GM18909 (cell line): ENCODE measurements at regions not wholly inside any gene's neighbourhood (a gene's known extent, or its start where the extent isn't known, plus 50 kb on each side); places are given as distances from the start of the nearest gene placed in this dataset.

Experiments used
- ATAC-seq: cut with Tn5 transposase; IDR thresholded peaks from one replicate; pipeline ENCODE4 v1.9.1; 2021; ENCODE audit warnings: mild to moderate bottlenecking; ENCODE audit not compliant: unreplicated experiment, poor library complexity

- ATAC-seq, result no peak
Measured at GRCh38 chr16:9406038-9406712, 314.7 kb downstream of the HAPSTR1 start.

DNA sequence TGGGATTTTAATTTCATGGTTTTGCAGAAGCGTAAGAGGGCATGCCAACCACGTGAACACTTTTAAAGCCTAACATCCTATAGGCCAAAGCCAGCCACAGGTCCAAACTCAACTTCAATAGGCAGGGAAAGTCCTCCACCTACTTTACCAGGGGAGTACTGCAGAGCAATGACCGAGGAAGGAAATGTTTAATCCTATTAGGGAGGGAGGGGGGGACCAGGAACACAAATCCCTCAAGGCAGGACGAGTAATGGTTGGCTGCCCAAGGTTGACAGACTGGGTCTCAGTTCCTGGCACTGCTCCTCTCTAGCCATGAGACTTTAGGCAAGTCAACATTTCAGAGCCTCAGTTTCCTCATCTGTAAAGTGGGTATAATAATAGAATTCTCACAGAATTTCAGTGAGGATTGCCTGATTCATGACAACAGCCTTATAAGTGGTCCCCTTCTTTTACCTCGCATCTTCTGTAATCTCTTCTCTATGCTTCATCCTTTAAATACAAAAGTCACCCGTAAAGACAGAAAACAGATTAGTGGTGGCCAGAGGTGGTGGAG lies 315.8 kb downstream of the HAPSTR1 start:
- ATAC-seq, result no peak

DNA sequence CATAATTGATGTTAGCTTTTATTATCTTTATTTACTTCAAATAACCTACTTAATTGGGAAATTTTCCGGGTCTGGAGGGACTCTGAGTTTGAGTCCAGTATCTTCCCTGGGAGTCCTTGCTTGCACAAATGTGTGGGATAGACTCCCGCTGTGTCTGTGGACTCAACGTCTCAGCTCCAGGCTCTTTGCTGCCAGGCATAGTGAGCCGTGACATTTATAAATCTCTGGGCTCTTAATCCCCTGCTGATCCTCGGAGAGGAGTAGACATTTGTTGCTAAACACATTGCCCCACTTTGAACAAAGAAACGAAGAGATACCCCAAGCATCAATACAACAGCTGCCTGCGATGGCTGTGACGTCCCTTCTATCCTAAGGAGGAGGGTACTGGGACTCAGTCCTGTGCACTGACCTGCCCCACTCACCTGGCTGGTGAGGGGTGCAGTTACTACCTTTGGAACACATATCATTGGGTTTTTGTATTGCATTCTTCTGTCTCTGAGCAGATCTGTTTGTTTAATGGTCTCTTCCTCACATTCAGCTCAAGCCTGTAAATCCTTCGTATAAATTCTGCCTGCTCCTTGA lies 316.9 kb downstream of the HAPSTR1 start:
- ATAC-seq, result no peak

GRCh38 chr16:9409560-9410493 lies 318.4 kb downstream of the HAPSTR1 start:
- ATAC-seq, result no peak

DNA sequence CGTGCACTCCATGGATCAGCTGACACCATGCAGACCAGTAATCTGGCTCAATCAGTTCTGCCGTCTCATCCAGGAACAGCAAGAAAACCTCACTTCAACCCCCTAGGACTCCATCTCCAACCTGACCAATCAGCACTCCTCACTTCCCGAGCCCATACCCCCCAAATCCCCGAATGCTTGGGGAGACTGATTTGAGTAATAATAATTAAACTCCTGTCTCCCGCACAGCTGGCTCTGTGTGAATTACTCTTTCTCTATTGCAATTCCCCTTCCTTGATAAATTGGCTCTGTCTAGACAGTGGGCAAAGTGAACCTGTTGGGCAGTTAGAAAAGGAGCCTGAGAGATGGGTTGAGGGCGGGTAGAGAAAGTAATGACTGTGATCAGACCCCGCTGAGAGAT lies 320.0 kb downstream of the HAPSTR1 start:
- ATAC-seq, result no peak

- ATAC-seq, result no peak
Measured at GRCh38 chr16:9412031-9412914, 320.8 kb downstream of the HAPSTR1 start.

DNA sequence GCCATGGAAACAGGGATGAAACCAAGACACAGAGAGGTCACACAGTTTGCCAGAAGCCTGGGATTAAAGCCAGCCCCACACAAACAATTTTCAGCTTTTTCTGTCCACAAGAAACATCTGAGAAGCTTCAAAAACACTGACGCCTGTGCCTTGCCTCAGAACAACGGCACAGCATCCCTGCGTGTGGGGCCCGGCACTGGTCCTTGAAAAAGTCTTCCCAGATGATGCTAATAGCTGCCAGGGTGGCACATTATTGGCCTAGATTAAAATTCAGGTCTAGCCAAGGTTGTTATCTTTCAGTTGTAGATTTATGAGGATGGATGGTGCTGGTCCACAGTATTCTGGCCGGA lies 321.4 kb downstream of the HAPSTR1 start:
- ATAC-seq, result no peak

DNA sequence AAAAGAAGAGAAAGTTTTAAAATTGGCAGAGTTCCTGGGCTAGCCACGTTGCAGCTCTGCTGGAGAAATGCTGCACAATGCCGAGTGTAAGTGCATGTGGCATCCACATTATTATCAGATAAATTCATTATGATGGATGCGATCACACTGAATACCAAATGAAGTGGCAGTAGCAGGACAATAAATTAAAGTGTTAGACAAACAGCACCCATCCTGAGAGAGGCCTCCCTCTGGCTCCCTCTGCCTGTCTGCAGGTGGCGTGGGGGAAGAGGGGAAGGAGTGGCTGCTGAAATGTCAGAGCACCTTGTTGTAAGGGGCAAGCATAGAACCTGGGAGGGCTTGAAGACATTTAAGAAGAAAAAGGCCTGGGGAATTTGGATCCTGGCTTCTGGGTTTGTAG lies 324.1 kb downstream of the HAPSTR1 start:
- no peak for ATAC-seq

DNA sequence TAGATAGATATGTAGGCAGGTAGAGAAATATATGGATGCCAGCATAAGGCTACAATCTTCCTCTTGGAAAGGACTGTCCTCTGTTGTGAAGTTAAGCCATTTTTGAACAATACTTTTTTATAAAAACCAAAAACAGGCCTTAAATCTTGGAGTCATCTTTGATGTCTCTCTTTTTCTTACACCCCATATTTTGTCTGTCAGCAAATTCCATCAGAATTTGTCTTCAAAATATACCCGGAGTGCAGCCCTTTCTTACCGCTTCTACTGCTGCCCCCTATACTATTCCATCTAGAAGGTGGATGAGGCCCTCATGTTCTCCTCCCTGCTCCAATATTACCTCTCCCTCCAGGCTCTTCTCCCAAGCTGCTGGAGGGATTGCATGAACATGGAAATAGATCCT lies 326.5 kb downstream of the HAPSTR1 start:
- ATAC-seq, result no peak

DNA sequence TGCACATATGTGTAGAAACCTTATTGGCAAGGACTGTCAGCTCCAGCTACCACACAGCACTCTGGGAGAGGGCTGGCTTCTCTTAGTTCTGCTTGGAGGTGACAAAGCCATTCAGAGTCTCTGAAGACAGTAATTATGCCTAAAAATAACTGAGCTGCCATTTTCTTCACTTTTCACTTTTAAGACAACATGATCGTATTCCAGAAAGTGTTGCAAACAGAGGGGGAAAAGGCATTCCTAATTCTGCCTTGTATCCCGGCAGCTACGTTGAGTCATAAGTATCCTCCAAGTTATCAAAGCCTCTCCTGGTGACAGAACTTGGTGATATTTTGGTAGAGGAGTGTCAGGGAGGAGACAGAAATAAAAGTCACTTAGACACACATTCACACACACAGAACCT lies 327.7 kb downstream of the HAPSTR1 start:
- ATAC-seq, result no peak

- no peak for ATAC-seq
Measured at GRCh38 chr16:9422762-9423513, 331.5 kb downstream of the HAPSTR1 start.

- no peak for ATAC-seq
Measured at GRCh38 chr16:9425236-9425635, 333.8 kb downstream of the HAPSTR1 start.

DNA sequence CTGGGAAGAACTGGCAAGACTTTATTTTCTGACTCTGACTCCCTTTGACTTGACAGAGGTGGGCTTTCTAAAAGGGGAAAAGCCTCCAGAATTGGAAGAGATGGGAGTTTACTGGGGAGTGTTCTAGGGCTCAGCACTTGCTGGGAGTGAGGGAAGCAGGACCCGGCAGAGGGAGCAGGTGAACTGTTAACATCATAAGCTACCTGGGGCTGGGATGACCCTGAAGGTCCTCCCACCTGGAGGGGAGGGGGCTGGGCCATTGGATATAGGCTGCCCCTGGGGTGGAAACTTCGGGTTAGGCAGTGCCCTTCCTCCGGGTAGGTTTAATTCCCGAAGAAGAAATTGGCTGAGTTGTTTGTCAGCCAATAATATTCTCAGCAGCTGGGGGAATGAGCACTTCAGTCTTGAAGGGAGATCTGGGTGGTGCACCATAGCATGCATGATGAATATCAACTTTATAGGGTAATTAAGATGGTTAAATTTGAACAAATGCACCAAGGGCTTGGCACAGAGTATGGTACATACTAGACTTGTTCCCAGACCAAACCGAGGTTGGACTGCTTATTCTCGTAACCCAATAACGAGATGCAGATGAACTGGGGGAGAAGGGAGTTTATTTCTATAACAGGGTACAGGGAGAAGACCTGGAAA lies 337.0 kb downstream of the HAPSTR1 start:
- ATAC-seq, result no peak

DNA sequence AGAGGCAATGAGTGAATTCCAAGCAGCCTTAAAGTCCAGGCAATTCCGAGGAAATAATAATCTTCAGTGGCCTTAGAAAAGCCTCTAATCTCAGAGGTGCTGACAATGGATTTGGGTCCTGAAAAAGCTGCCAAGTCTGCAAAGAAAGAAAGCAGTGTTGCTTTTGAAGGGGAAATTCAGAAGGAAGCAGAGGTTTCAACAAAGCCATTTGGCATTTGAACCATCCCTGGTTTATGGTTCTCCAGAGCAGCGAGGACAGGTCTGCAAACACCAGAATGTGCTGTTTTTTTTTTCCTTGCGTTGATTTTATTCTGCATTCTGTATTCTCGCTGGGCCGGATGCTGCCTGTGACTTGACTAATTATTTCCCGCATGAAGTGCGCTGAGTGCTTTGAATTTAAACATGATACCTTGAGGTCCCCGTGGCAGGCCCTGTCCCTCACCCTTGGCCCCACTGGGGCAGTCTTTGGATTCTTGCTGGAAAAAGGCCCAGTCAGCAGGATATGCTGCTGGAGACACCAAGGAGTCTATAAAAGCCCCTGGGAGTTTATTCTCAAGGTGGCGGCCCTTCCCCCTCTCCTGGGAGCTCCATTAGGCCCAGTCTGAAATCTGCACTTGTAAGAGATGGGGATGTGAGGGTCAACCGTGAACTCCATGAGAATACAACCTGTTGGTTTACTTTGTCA lies 338.3 kb downstream of the HAPSTR1 start:
- ATAC-seq, result no peak

DNA sequence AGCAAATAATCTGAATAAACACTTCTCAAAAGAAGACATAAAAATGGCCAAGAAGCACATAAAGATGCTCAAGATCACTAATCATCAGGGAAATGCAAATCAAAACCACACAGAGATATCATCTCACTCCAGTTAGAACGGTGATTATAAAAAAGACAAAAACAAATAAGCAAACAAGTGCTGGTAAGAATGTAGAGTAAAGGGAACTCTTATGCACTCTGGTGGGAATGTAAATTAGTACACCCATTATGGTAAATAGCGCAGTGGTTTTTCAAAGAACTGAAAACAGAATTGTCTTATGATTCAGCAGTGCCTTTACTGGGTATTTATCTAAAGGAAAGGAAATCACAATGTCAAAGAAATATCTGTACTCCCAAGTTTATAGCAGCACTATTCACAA lies 343.2 kb downstream of the HAPSTR1 start:
- no peak for ATAC-seq

DNA sequence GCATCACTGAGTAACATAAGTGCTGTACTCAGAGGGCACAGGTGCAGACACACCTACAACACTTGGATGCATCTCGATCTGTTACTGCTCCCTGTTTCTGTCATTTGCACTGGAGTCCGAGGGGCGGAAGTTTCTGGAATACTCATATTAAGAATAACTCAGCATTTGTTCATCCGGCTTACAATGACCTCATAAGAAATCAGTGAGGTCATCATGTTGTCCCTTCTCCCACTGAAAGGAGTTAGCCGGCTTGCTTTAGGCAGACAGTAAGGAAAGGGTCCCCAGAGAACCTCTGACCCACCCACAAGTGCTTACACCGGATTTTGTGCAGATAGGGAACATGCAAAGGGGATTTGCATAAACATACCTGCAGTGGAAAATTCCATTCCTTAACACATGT lies 344.7 kb downstream of the HAPSTR1 start:
- ATAC-seq, result no peak

GRCh38 chr16:9437115-9437514 lies 345.7 kb downstream of the HAPSTR1 start:
- ATAC-seq, result no peak

GRCh38 chr16:9438991-9439390 lies 347.5 kb downstream of the HAPSTR1 start:
- ATAC-seq, result no peak
